HFF-Myc (cell line): ENCODE measurements at regions not wholly inside any gene's neighbourhood (a gene's known extent, or its start where the extent isn't known, plus 50 kb on each side); places are given as distances from the start of the nearest gene placed in this dataset.

Source experiments
- DNase-seq: peaks from one replicate; pipeline ENCODE4 v3.0.0-alpha.2; 2011; ENCODE audit warnings: low read depth; ENCODE audit errors: extremely low read depth
- H3K4me3 ChIP-seq: replicated peaks from 2 replicates; pipeline ENCODE4 v1.5.1; 2011; ENCODE audit warnings: low read depth, mild to moderate bottlenecking, control low read depth, low read length
- TF ChIP-seq, protein P1 (sequence below): IDR thresholded peaks from 2 replicates; pipeline ENCODE4 v1.5.1; 2012; ENCODE audit warnings: mild to moderate bottlenecking, low read depth, low read length, control low read depth; ENCODE audit errors: missing control alignments

DNA sequence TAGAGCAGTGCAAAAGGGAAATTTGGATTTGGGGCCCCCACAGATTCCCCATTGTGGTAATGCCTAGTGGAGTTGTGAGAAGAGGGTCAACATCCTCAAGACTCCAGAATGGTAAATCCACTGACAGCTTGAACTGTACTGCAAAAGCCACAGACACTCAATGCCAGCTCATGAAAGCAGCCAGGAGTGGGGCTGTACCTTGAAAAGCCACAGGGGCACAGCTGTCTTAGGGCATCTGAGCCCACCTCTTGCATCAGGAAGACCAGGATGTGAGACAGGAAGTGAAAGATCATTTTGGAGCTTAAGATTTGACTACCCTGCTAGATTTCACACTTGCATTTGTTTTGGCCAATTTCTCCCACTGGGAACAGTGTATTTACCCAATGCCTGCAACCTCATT, 1548.9 kb upstream of the PCDH20 start:
- TF ChIP-seq, protein P1, sequence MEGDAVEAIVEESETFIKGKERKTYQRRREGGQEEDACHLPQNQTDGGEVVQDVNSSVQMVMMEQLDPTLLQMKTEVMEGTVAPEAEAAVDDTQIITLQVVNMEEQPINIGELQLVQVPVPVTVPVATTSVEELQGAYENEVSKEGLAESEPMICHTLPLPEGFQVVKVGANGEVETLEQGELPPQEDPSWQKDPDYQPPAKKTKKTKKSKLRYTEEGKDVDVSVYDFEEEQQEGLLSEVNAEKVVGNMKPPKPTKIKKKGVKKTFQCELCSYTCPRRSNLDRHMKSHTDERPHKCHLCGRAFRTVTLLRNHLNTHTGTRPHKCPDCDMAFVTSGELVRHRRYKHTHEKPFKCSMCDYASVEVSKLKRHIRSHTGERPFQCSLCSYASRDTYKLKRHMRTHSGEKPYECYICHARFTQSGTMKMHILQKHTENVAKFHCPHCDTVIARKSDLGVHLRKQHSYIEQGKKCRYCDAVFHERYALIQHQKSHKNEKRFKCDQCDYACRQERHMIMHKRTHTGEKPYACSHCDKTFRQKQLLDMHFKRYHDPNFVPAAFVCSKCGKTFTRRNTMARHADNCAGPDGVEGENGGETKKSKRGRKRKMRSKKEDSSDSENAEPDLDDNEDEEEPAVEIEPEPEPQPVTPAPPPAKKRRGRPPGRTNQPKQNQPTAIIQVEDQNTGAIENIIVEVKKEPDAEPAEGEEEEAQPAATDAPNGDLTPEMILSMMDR: no peak
- H3K4me3 ChIP-seq: no peak overlapping the region
- no peak for DNase-seq

DNA sequence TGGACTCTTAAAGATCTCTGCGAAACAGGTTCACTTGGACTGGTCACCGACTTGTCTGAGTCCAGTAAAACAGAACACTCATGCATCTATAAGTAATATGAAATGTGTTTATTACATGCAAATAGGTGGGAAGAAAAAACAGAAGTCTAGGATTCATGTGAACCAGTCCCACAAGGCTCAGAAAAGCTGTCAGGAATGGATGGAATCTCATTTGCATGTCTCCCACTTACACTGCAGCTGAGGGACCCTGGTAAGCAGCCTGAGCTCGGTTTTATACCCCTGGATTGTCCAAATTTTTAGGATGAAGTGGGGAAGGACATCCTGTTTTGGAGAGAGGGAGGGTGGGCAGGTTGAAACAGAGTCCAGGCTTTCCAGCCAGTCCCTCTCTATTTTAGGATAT, 1545.1 kb upstream of the PCDH20 start:
- H3K4me3 ChIP-seq: no peak overlapping the region
- DNase-seq: no peak
- TF ChIP-seq, protein P1: no peak

DNA sequence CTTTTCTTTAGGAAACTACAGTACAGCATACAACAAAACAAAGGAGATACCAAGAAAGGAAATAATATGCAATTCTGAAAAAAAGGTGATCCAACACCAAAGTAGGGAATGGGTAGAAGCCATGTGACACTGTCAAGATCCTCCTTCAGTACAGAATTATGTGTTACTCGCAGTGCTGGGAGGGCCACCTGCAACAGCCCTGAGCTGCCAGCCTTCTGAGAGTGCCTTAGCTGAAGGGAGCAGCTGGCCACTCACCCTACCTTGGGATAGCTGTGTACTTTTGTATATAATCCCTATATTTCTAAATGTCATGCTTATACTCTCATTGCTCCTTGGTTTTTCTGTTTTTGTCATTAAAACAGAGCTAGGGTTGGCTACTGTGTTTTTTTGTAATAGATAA, 1518.2 kb upstream of the PCDH20 start:
- no peak overlapping the region for H3K4me3 ChIP-seq
- DNase-seq: no peak
- TF ChIP-seq, protein P1: no peak

DNA sequence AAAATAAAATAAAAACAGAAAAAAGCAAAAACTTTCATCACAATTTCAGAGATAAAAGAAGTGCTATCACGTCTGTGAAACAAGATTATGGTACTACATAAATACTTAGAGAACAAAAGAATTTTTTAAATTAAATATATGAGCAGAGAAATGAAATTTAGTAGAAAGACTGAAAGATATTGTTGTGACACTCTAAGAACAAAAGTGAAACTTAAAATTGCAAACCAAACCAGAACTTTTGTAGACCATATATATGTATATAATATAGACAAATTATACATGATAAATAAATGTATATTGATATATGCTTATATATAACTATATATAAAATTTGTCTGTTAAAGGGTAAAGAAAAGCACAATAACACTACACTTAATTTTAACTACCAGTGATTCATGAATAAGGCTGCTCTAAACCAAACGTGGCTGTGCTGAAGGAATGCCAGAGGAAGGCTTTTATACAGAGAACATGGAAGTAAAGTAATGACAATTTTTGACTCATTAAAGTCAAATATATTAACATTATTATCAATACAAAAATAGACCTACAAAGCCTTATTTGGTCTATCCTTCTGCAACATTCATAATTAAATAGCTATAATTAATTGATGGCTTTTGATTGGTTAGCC, 1516.7 kb upstream of the PCDH20 start:
- DNase-seq: no peak
- TF ChIP-seq, protein P1: no peak
- H3K4me3 ChIP-seq: no peak overlapping the region

DNA sequence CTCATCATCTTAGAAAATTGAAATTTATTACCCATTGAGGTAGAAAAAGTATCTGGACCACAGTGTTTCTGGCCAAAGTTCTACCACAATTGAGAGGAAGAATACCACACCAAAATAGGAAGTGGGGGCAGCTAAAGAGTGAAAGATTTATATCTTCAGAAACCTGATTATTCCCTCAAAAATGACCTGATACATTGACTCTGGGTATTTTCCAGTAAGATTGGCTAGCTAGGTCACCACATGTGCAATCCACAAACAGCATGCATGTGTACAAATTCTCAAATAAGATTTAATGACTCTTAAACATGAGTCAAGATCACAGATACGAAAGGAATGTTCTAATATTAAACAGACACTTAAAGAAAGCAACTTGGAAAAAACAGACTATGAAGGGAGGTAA, 1516.2 kb upstream of the PCDH20 start:
- DNase-seq: no peak
- TF ChIP-seq, protein P1: no peak
- no peak overlapping the region for H3K4me3 ChIP-seq

DNA sequence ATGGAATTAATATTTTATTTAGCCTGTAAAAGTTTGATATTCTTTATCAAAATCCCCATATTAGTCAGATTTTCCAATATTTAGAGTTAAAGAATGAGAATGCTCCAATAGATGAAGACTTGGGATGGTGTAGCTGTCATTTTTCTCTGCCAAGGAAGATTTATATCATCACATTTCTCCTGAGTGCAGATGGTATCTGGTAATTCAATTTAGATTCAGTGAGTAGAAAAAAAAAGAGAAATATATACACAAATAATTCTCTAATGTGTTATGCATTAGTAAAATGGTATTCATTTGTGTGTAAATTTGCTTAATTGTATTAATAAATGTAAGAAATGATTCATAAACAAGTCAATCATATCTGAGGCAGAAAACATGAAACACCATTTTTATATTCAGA, 1508.7 kb upstream of the PCDH20 start:
- no peak overlapping the region for H3K4me3 ChIP-seq
- DNase-seq: no peak
- TF ChIP-seq, protein P1: no peak

DNA sequence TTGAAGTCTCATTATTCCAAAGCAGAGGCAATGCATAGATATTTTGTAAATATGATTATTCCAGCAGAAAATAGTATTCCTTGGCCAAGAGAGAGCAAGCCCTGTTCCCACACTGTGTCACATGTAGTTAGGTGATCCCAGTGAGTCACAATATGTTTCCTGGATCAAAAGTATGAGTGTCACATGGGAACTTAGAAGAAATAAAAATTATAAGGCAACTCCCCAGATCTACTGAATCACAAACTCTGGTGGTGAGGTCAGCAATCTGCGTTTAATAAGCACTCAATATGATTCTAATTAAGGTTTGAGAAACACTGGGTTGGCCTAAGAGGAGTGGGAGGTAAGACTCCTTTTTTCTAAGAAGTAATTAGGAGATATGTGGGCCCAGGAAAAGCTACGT, 1504.5 kb upstream of the PCDH20 start:
- TF ChIP-seq, protein P1: no peak
- H3K4me3 ChIP-seq: no peak overlapping the region

More for the DNA sequence above, 1504.5 kb upstream of the PCDH20 start:
- no peak for DNase-seq
